ENCODE measurements at regions not wholly inside any gene's neighbourhood (a gene's known extent, or its start where the extent isn't known, plus 50 kb on each side); places are given as distances from the start of the nearest gene placed in this dataset.
"Not testable (repeated sequence)": the region's sequence is repeated elsewhere in the genome, so short reads cannot be mapped to it uniquely, and the experiment has no call there.

DNA sequence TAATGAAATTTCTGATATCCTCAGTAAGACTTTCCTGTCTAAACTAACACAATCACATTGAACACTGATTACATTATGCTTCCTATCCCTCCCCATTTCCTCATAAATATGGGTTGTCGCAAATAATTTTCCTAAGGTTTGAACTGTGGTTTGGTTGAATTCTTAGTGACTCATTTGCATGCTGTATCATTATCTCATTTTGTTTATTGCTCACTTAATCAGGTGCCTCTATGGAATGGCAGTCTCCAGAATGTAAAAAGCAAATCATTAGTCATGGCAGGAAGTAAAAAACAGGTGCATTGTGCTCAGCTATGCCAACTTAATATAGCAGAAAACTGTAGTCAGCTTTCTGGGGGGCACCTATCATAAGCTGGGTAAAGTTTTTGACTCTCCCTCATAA lies 216.0 kb upstream of the ZBTB20 start:
- intact Hi-C loops (cut with DNase I): no loop called here
- DNase-seq: no peak
- no peak for ATAC-seq (ENCODE audit: poor library complexity)

DNA sequence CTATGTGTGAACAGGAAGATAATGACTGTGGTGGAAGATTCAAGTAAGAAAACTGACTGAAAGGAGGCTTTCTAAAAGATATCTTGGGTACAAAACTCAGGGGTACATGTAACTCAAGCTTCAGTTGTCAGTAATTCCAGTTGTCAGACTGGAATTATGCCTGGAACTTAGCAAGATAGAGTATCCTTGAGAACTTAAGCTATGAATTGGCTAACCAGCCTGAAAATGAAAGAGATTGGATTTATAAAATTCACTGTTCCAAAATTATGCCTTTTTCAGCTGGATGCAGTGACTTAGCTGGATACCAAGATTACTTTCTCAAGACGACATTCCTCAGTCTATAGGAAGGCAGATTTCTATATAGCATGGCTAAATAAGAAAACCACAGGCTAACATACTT lies 221.9 kb upstream of the ZBTB20 start:
- ATAC-seq (ENCODE audit: poor library complexity) (no peak), DNase-seq (no peak)

DNA sequence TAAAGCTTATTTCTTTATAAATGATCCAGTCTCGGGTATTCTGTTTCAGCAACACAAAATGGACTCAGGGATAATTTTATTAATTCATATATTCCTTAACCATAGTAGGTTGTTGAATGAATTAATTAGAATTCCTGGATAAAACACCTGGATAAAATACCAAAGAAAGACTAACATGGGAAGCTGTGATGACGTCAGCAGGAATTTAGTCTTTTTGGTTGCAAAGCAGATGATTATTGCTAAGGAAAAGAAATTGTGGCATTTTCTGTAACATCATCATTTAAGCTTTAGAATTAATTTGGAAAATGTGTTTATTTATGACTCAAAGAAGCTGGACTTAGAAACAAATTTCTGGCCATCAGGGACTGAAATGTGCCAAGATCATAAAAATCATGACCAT lies 228.3 kb upstream of the ZBTB20 start:
- intact Hi-C loops (cut with DNase I): no loop called here
- ATAC-seq (ENCODE audit: poor library complexity) (no peak), DNase-seq (no peak)

More for the DNA sequence above, 221.9 kb upstream of the ZBTB20 start:
- intact Hi-C loops (cut with DNase I): no loop called here

DNA sequence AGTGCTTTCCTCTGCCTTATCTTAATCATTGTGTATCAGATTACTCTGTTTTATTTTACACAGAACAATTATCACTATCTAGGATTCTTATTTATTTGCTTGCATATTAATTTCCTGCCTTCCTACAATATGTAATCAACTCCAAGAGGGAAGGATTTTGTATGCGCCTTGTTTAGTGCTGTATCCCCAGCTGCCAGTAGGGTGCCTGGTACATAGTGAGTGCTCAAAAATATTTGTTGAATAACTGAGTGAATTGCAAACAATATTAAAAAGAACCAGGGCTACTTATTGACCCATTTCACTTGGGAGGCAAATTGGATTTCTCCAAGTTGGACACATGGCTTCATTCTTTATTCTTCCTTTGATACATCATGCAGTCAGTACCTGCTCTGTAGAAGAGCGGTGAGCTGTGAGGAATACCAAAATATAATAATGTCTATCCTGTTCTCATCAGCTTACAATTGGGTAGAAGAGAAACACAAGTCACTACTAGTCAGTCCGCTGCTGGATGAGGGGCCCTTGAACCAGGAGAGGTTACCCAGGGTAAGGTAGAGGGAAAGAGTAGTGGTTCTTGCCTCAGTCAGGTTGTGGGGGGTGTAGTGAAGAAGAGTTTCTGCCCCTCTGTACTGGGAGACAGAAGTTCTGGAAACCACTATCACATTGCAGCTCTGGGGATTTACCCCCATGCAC lies 233.9 kb upstream of the ZBTB20 start:
- no peak for DNase-seq
- ATAC-seq (ENCODE audit: poor library complexity): peak; percentile 73
- intact Hi-C loops (cut with DNase I): no loop called here

DNA sequence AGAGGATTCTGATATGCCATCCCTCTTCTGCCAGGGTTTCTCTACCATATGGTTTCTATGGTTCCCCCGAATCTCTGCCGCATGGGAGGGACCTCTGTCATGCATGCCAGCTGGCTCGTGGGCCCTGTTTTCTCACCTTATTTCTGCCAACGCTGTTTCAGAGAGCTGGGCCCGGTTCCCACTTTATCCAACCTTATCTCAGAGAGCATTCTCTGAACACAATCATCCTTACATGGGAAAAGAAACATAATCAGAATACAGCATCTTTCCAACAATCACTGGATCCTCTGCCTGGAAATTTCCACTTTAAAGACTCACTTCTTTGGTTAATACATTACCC lies 234.5 kb upstream of the ZBTB20 start:
- peak; percentile 97 for ATAC-seq (ENCODE audit: poor library complexity)
- intact Hi-C loops (cut with DNase I): no loop called here

DNA sequence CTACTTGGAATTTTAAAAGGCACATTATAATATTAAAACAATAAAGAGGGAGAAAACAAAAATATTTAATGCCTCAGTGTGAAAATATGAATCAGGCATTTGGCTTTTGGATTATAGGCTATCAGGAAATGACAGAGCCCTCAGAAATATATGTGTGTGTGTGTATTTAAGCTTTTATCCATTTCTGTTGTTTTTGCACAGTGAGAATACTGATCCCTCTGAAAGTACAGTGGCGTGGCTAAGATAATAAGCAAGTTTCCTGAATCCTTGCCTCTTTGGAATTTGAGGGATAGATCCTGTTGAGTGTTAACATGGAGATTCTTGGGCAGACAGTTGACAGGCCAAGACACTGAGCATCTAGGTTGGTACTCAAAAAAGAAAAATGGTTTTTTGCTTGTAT lies 234.8 kb upstream of the ZBTB20 start:
- DNase-seq (no peak), ATAC-seq (ENCODE audit: poor library complexity) (no peak)
- intact Hi-C loops (cut with DNase I): no loop called here

More for the DNA sequence above, 234.5 kb upstream of the ZBTB20 start:
- peak; percentile 79 for DNase-seq

DNA sequence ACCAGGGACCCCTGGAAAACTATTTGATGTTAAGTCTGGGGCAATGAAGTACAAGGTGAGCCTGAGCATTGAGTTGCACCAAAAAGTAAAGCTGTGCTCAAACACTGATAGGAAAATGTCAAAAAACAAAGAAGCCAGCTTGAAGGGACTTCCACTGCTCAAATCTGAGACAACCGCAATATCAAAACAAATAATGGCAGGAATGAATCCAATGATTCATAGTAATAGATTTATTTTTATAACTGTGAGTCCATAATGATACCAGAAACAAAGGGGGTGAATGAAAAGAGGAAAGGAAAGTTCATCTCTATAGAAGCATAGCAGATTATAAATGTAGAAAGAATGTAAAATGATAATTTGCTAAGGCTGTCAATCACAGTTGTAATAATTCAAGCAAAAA lies 237.3 kb upstream of the ZBTB20 start:
- intact Hi-C loops (cut with DNase I): no loop called here
- DNase-seq (no peak), ATAC-seq (ENCODE audit: poor library complexity) (no peak)

DNA sequence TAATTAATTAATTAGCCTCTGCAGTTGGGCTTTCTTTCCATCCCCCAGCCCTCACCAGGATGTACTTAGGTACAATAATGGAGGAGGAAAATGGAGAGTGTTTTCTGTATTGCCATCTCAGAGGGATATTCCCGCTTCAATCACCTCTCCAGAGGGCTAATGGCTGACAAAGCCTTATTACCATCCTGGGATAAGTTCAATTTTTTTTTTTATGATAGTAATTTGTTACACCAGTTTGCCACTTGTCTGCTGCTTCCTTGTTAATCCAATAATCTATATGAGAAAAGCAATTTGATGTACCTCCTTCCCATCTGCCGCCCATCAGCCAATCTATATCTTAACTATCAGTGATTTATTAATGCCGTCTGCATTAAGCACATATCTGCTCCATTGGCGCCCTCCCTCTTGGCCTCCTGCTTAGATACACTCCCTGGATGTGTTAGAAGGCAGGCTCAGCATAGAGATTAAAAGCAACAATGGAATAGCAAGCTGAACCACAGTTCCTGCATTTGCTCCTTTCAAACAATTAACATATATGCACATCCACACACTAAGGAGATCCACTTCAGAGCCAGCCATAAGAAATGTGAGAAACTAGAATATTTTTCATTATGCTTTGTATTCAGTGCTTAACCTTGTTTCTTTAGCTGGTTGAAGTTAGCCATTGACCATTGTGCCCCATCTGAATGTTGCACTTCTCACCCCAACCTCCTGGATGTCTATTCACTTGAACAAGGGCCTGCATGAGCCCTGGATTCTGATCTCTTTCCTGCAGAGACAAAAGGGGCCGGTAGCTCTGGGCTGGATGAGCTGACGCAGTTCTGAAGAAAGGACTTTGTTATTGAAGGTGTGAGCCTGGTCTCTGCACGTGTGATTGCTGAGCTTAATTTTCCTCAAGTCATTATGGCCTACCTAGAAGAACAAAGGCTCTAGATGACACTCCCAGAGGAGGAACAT lies 237.3 kb upstream of the GAP43 start:
- intact Hi-C loops (cut with DNase I): no loop called here
- ATAC-seq (ENCODE audit: poor library complexity) (no peak), DNase-seq (no peak)

DNA sequence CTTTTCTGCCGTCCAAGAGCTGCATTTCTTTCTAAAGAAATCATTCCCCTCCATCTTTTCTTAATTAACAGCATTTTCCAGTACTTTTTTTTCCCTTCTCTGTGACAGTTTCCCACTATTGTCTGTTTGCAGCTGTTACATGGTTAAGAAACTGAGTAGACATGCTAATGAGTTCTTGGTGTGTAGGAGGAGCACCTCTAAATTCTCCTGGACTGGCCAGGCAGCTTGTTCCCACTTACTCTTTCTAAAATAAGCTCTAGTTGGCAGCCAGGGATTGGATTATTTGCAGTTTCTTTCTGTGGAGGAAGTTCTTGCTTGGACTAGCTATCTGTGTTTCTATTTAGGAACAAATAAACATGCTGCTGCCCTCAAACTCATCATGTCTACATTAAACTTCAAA lies 235.1 kb upstream of the GAP43 start:
- DNase-seq: no peak
- intact Hi-C loops (cut with DNase I): no loop called here
- ATAC-seq (ENCODE audit: poor library complexity): peak; percentile 94

DNA sequence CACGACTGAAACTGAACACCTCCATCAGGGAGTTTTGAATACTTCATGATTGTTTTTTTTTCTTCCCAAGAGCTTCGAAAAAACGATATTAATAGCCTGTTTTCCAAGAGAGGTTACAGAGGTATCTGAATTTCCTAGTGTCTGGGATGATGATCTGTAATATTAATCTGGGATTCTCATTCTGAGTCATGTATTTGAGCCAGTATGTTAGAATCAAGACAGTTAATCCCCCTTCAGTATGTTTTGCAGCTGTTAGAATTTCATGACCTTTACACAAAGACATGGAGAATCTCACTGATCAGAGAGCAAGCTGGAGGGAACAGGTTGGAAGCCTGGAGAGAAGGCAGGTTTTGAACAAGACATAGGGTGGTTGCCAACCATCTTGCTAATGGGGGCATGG lies 234.5 kb upstream of the GAP43 start:
- ATAC-seq (ENCODE audit: poor library complexity): no peak
- no peak for DNase-seq
- intact Hi-C loops (cut with DNase I): no loop called here

DNA sequence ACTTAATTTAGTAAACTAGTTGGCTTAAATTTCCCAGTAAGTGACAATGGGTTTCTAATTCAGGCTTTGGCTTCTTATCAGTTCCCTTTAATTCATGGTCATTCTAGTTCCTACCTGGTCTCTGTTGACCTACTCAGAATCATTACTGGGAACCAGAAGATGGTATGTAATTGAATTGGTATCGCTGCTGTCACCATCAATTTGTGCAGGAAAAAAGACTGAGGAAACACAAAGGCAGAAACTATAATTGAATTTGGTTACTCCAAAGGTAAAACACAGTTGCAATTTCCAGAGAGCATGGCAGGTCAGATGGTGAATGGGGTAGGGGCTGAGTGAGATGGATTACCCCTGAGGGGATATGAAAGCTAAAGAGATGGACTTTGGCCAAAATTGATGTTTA lies 226.5 kb upstream of the GAP43 start:
- ATAC-seq (ENCODE audit: poor library complexity): no peak
- intact Hi-C loops (cut with DNase I): no loop called here
- DNase-seq: no peak

DNA sequence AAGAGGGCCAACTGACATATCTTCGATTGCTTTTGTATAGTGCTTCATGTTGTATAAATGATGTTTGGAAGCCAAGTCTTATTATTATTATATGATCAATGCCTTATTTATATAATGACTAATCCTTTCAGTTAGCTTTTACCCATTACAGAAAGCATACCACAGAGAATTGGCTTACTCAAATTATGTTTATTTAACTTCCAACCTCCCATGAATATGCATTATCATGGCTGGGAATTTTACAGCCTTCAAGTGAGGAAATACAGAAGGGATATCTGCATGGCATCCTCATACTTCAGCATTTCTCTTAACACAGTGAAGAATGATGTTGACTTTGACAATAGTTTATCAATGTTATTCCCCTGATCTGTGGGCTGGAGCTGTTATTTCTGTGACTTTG lies 225.9 kb upstream of the GAP43 start:
- intact Hi-C loops (cut with DNase I): no loop called here
- DNase-seq (no peak), ATAC-seq (ENCODE audit: poor library complexity) (no peak)

DNA sequence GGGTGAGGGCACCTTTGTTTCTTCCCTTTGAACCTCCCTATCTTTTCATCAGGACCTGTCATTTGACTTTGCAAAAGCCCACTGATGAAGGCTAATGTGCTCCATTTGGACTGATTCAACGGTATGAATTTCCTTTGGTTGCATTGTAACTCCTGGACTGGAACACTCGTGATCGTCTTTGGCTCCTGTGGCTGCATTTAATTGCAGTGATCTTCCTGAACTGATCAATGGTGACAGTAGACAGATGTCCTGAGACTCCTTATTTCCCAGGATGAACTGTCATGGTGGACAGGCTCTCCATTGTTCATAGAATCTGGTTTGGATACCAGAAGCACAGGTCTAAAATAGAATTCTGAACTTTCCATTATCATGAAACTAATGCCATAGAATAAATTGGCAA lies 224.8 kb upstream of the GAP43 start:
- intact Hi-C loops (cut with DNase I): no loop called here
- ATAC-seq (ENCODE audit: poor library complexity): no peak
- DNase-seq: no peak

DNA sequence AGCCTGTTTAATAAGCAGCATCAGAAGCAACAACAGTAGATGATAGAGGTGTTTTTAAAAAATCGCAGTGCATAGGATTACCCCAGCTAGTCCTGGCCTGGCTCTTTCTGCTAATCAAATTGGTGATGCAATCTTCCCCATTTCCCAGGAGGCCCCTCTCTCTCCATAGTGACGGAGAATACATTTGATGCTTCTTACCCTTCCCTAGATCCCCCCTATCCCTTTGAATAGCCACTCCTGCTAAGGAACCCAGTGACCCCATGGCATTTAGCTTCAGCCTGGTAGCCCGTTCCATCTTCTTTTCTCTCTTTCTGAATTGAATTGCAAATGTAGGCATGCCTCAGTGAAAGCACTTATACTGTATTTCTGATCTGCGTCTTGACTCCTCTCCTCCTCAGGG lies 223.6 kb upstream of the GAP43 start:
- DNase-seq (no peak), ATAC-seq (ENCODE audit: poor library complexity) (no peak)
- intact Hi-C loops (cut with DNase I): no loop called here

DNA sequence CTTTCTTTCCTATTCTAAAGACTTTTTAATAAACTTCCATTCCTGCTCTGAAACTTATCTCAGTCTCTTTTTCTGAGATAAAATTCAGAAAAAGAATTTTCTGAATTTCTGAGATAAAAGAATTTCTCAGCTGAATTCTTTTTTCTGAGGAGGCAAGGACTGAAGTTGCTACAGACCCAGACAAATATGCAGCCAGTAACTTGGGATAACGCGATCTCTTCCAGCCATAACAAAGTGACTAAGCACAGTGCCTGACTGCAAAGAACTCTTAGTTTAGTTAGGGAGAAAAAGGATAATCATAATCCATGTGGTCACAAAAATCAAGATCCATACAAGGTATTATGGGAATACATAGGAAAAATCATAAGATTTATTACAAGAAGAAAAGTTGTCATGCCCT lies 222.0 kb upstream of the GAP43 start:
- intact Hi-C loops (cut with DNase I): no loop called here
- no peak for DNase-seq
- peak; percentile 52 for ATAC-seq (ENCODE audit: poor library complexity)

DNA sequence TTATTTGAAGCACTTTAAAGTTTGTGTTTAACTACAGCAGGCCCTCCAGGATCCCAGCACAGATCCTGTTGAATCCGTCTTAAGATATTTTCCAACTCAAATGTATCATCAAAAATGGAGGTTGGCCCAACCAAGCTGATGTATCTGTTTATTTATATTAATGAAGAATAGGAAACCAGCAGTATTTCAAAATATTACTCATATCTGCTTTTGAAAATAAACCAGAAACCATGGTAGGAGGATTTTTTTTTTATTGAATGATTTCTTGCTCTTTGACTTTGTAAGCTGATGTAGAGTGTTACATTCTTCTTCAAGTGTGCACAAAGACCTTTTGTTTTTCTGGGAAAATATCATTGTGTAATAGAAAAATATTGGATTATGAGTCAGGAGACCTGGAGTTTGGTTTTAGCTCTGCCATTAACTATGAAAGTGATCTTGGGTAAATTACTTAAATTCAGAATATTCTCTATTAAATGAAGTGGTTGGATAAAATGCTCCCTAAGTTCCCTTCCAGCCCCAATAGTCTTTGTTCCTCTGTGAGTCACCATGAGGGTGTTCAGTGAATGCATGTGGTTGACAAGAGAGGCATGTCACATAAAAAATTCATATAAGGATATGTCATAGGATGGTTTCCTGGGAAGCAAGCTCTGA lies 221.3 kb upstream of the GAP43 start:
- DNase-seq: no peak
- no peak for ATAC-seq (ENCODE audit: poor library complexity)
- intact Hi-C loops (cut with DNase I): no loop called here

DNA sequence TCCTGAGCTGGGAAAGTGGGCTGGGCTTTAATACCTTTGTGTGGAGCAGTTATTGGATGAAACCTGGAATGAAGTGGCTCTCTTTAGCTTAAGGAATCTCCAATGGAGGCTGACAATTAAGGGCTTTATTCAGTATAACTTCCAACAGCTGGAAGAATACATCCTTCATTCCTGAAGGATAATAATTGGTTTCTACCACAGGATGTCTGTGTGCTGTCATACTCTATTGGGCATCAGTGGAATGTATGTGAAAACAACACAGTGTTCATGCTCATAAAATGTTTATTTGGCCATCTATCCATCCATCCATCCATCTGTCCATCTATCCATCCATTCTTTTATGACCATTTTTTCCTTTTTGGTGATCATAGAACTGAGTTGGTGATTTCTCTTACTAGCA lies 220.7 kb upstream of the GAP43 start:
- ATAC-seq (ENCODE audit: poor library complexity) (no peak), DNase-seq (no peak)
- intact Hi-C loops (cut with DNase I): no loop called here

DNA sequence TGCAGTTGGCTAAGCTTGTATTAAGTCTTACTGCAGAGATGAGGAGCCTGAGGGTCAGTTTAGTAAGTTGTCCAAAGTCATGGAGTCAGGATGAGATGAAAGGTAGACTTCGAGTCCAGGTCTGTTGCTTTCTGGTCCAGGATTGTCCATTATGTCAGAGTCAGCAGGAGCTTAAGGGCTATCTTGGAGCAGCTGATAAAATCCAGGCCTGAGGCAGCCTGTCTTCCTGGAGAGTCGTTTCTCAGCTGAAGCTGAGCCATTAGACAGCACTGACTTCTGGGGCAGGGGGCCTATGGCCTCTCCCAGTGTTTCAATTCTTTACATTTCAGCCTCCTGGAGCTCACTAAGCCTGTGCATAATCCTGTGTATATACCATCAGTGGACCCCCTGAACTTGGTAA lies 219.5 kb upstream of the GAP43 start:
- intact Hi-C loops (cut with DNase I): no loop called here
- ATAC-seq (ENCODE audit: poor library complexity) (no peak), DNase-seq (no peak)

DNA sequence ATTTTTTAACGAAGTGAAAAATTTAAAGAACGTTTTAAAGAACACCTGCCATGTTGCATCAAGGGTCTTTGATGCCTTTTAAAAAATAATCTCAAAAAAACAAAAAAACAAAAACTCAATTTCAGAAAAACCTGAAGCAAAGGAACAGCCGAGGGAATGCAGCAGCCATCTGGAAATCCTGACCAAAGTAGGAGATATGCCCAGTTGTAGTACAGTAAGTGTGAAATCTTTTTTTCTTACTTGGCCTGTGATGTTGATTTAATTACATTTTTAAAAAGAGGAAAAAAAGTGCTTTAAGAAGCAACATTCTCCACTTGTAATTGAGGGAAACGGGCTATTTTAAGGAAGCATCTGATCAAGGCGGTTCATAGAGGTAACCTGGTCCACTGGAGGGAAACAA lies 213.7 kb upstream of the GAP43 start:
- intact Hi-C loops (cut with DNase I): no loop called here
- DNase-seq (no peak), ATAC-seq (ENCODE audit: poor library complexity) (no peak)

DNA sequence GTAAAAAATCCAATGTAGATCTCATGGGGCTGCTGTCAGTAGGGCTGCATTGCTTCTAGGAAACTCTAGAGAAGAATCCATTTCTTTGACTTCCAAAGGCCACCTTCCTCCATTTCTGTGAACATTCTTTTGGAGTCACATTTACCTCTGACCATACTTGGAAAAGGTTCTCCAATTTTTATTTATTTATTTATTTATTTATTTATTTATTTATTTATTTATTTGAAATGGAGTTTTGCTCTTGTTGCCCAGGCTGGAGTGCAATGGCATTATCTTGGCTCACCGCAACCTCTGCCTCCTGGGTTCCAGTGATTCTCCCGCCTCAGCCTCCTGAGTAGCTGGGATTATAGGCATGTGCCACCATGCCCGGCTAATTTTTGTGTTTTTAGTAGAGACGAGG lies 208.7 kb upstream of the GAP43 start:
- intact Hi-C loops (cut with DNase I); ATAC-seq (ENCODE audit: poor library complexity); DNase-seq: not testable (repeated sequence)

All from Right ventricle myocardium superior (tissue), 1 donor.